HL-60/S4 (cell line): ENCODE measurements at regions not wholly inside any gene's neighbourhood (a gene's known extent, or its start where the extent isn't known, plus 50 kb on each side); places are given as distances from the start of the nearest gene placed in this dataset.

ENCODE experiments used
- in situ Hi-C: fragments of 300-500 bp; cut with MboI; formaldehyde crosslinking; loops from 2 replicates; pipeline ENCODE4 v1.14.3; 2022; ENCODE audit warnings: low sequenced_read_pairs

GRCh38 chr3:72254483-72254882, 469.5 kb upstream of the PROK2 start:
- in situ Hi-C loops, result loop anchor here (25.0 kb wide), 1 partner anchor 542 kb away; no protein-coding TSS in a partner anchor

- in situ Hi-C loops, result loop anchor here (25.0 kb wide), 1 partner anchor 538 kb away; no protein-coding TSS in a partner anchor
These were observed 465.8 kb upstream of the PROK2 start for GRCh38 chr3:72250725-72251124.

- in situ Hi-C loops, result no loop called here
These were observed 463.9 kb upstream of the PROK2 start for GRCh38 chr3:72248869-72249268.

GRCh38 chr3:72248389-72248761, 463.4 kb upstream of the PROK2 start:
- in situ Hi-C loops, result no loop called here

- in situ Hi-C loops, result no loop called here
These were observed 462.9 kb upstream of the PROK2 start for GRCh38 chr3:72247645-72248388.

GRCh38 chr3:72247126-72247525, 462.2 kb upstream of the PROK2 start:
- in situ Hi-C loops, result no loop called here

- in situ Hi-C loops, result no loop called here
These were observed 461.7 kb upstream of the PROK2 start for GRCh38 chr3:72246685-72247084.

GRCh38 chr3:72245183-72245811, 460.3 kb upstream of the PROK2 start:
- in situ Hi-C loops, result no loop called here

GRCh38 chr3:72244396-72244795, 459.4 kb upstream of the PROK2 start:
- in situ Hi-C loops, result no loop called here

GRCh38 chr3:72242326-72242725, 457.4 kb upstream of the PROK2 start:
- in situ Hi-C loops, result no loop called here

GRCh38 chr3:72241525-72241924, 456.6 kb upstream of the PROK2 start:
- in situ Hi-C loops, result no loop called here

- in situ Hi-C loops, result no loop called here
These were observed 455.6 kb upstream of the PROK2 start for GRCh38 chr3:72240531-72240930.

- in situ Hi-C loops, result no loop called here
These were observed 453.9 kb upstream of the PROK2 start for GRCh38 chr3:72238801-72239200.

GRCh38 chr3:72238010-72238691, 453.2 kb upstream of the PROK2 start:
- in situ Hi-C loops, result no loop called here

GRCh38 chr3:72237679-72238009, 452.7 kb upstream of the PROK2 start:
- in situ Hi-C loops, result no loop called here

GRCh38 chr3:72234391-72234790, 449.4 kb upstream of the PROK2 start:
- in situ Hi-C loops, result no loop called here

GRCh38 chr3:72233571-72233970, 448.6 kb upstream of the PROK2 start:
- in situ Hi-C loops, result no loop called here

- in situ Hi-C loops, result no loop called here
These were observed 447.8 kb upstream of the PROK2 start for GRCh38 chr3:72232777-72233176.

- in situ Hi-C loops, result no loop called here
These were observed 447.4 kb upstream of the PROK2 start for GRCh38 chr3:72232331-72232730.

- in situ Hi-C loops, result no loop called here
These were observed 446.7 kb upstream of the PROK2 start for GRCh38 chr3:72231439-72232196.

- in situ Hi-C loops, result no loop called here
These were observed 445.9 kb upstream of the PROK2 start for GRCh38 chr3:72230774-72231379.
